Mesothelial cell of epicardium (in vitro differentiated cells): ENCODE measurements at regions not wholly inside any gene's neighbourhood (a gene's known extent, or its start where the extent isn't known, plus 50 kb on each side); places are given as distances from the start of the nearest gene placed in this dataset.

Experiments used
- DNase-seq, 2 experiments: peaks; one replicate each; pipeline ENCODE4 v3.0.0; 2021; ENCODE audit warnings: low spot score in 2 of 2; ENCODE audit not compliant: unreplicated experiment in 2 of 2
- H3K27ac Mint-ChIP-seq: 2 replicates; pipeline ENCODE4 v1.8.0; 2021; ENCODE audit warnings: mixed read lengths
- H3K27me3 Mint-ChIP-seq: 2 replicates; pipeline ENCODE4 v1.8.0; 2021; ENCODE audit warnings: low read depth, mixed read lengths
- H3K36me3 Mint-ChIP-seq: 2 replicates; pipeline ENCODE4 v1.8.0; 2021; ENCODE audit warnings: mixed read lengths
- H3K4me1 Mint-ChIP-seq: 2 replicates; pipeline ENCODE4 v1.8.0; 2021; ENCODE audit warnings: mixed read lengths
- H3K4me3 Mint-ChIP-seq: 2 replicates; pipeline ENCODE4 v1.8.0; 2021; ENCODE audit warnings: mild to moderate bottlenecking, moderate library complexity, mixed read lengths
- H3K9me3 Mint-ChIP-seq: 2 replicates; pipeline ENCODE4 v1.8.0; 2021; ENCODE audit warnings: mixed read lengths
- CTCF ChIP-seq: fragments of 200-600 bp; sonication (generic); IDR thresholded peaks from one replicate; pipeline ENCODE4 v1.5.0; 2021; ENCODE audit warnings: antibody characterized with exemption; ENCODE audit not compliant: unreplicated experiment

GRCh38 chr18:41353777-41354528 lies 601.1 kb upstream of the PIK3C3 start:
- no peak for TF ChIP-seq CTCF
- Mint-ChIP-seq H3K9me3 (peaks cover 12% of the 10 kb centered on the region), H3K4me1 (no peaks in the 10 kb centered on the region), H3K4me3 (no peak overlapping the region), H3K27me3 (no peaks in the 10 kb centered on the region), H3K27ac (no peak overlapping the region), H3K36me3 (peaks cover 6% of the 10 kb centered on the region)
- no peak for DNase-seq

- Mint-ChIP-seq H3K4me3 (no peak overlapping the region), H3K4me1 (no peaks in the 10 kb centered on the region)
- no peak for DNase-seq
These were observed 603.6 kb upstream of the PIK3C3 start for GRCh38 chr18:41351430-41351829.

GRCh38 chr18:41347057-41347456 lies 608.0 kb upstream of the PIK3C3 start:
- no peaks in the 10 kb centered on the region for H3K4me1 Mint-ChIP-seq
- no peak for DNase-seq
- H3K27me3 Mint-ChIP-seq: no peaks in the 10 kb centered on the region
- H3K36me3 Mint-ChIP-seq: no peaks in the 10 kb centered on the region
- H3K27ac Mint-ChIP-seq: no peak overlapping the region
- no peaks in the 10 kb centered on the region for H3K9me3 Mint-ChIP-seq
- no peak for TF ChIP-seq CTCF
- no peak overlapping the region for H3K4me3 Mint-ChIP-seq

More at GRCh38 chr18:41351430-41351829, 603.6 kb upstream of the PIK3C3 start:
- Mint-ChIP-seq H3K9me3 (no peaks in the 10 kb centered on the region), H3K36me3 (no peaks in the 10 kb centered on the region), H3K27ac (no peak overlapping the region), H3K27me3 (no peaks in the 10 kb centered on the region)
- no peak for TF ChIP-seq CTCF

- Mint-ChIP-seq H3K4me3 (no peak overlapping the region), H3K27ac (no peak overlapping the region), H3K9me3 (no peaks in the 10 kb centered on the region), H3K36me3 (no peaks in the 10 kb centered on the region), H3K27me3 (no peaks in the 10 kb centered on the region), H3K4me1 (no peaks in the 10 kb centered on the region)
- no peak for DNase-seq
- TF ChIP-seq CTCF: no peak
These were observed 611.2 kb upstream of the PIK3C3 start for GRCh38 chr18:41343808-41344207.

GRCh38 chr18:41338341-41338740 lies 616.7 kb upstream of the PIK3C3 start:
- no peaks in the 10 kb centered on the region for H3K27me3 Mint-ChIP-seq
- no peak for TF ChIP-seq CTCF
- H3K9me3 Mint-ChIP-seq: no peaks in the 10 kb centered on the region
- no peaks in the 10 kb centered on the region for H3K36me3 Mint-ChIP-seq
- no peaks in the 10 kb centered on the region for H3K4me1 Mint-ChIP-seq
- no peak overlapping the region for H3K4me3 Mint-ChIP-seq
- DNase-seq: no peak
- no peak overlapping the region for H3K27ac Mint-ChIP-seq
